Calu3 (cell line): ENCODE measurements at regions not wholly inside any gene's neighbourhood (a gene's known extent, or its start where the extent isn't known, plus 50 kb on each side); places are given as distances from the start of the nearest gene placed in this dataset.
"Not testable (repeated sequence)": the region's sequence is repeated elsewhere in the genome, so short reads cannot be mapped to it uniquely, and the experiment has no call there.

ENCODE experiments used
- BruUV-seq: library from RNA; stranded (reverse); fragments of 400-500 nt; replicated peaks from 2 replicates; lab custom pipeline; 2021; lab: Mats Ljungman, UMichigan
- CTCF ChIA-PET: fragments of 300-600 bp; sonication (Branson Sonifier 250); formaldehyde crosslinking; loops from one replicate; lab custom pipeline; 2022; ENCODE audit warnings: antibody characterized with exemption; lab: Charles Lee
- DNase-seq: peaks from one replicate; pipeline ENCODE4 v3.0.0; 2022
- H3K27ac Mint-ChIP-seq: one replicate; pipeline ENCODE4 v1.8.0; 2022; ENCODE audit warnings: mixed read lengths; ENCODE audit not compliant: unreplicated experiment
- H3K27me3 Mint-ChIP-seq: one replicate; pipeline ENCODE4 v1.8.0; 2022; ENCODE audit warnings: mixed read lengths; ENCODE audit not compliant: unreplicated experiment
- H3K36me3 Mint-ChIP-seq: one replicate; pipeline ENCODE4 v1.8.0; 2022; ENCODE audit warnings: mild to moderate bottlenecking, moderate library complexity, mixed read lengths; ENCODE audit not compliant: insufficient read depth, unreplicated experiment
- H3K4me1 Mint-ChIP-seq: one replicate; pipeline ENCODE4 v1.8.0; 2022; ENCODE audit warnings: mild to moderate bottlenecking, low read depth, mixed read lengths; ENCODE audit not compliant: unreplicated experiment
- H3K4me3 Mint-ChIP-seq: one replicate; pipeline ENCODE4 v1.8.0; 2022; ENCODE audit warnings: mild to moderate bottlenecking, low read depth, moderate library complexity, mixed read lengths; ENCODE audit not compliant: unreplicated experiment
- H3K9me3 Mint-ChIP-seq: one replicate; pipeline ENCODE4 v1.8.0; 2022; ENCODE audit warnings: low read depth, mixed read lengths; ENCODE audit not compliant: unreplicated experiment
- intact Hi-C: fragments of 100-400 bp; cut with micrococcal nuclease; formaldehyde crosslinking; loops from one replicate; pipeline ENCODE4 v1.10.0; 2022; ENCODE audit not compliant: unreplicated experiment

- BruUV-seq, intact Hi-C loops, H3K9me3 Mint-ChIP-seq, DNase-seq, H3K4me1 Mint-ChIP-seq, CTCF ChIA-PET, H3K27me3 Mint-ChIP-seq, H3K36me3 Mint-ChIP-seq, H3K27ac Mint-ChIP-seq, H3K4me3 Mint-ChIP-seq: not testable (repeated sequence)
Measured at GRCh38 chr1:120621278-120621677, 102.5 kb upstream of the NBPF26 start.

GRCh38 chr1:120623539-120623938 is 100.2 kb upstream of the NBPF26 start:
- H3K4me3 Mint-ChIP-seq, H3K4me1 Mint-ChIP-seq, intact Hi-C loops, H3K27me3 Mint-ChIP-seq, CTCF ChIA-PET, BruUV-seq, DNase-seq, H3K27ac Mint-ChIP-seq, H3K36me3 Mint-ChIP-seq, H3K9me3 Mint-ChIP-seq: not testable (repeated sequence)

- DNase-seq, H3K9me3 Mint-ChIP-seq, H3K4me1 Mint-ChIP-seq, H3K4me3 Mint-ChIP-seq, intact Hi-C loops, H3K36me3 Mint-ChIP-seq, H3K27ac Mint-ChIP-seq, CTCF ChIA-PET, BruUV-seq, H3K27me3 Mint-ChIP-seq: not testable (repeated sequence)
Measured at GRCh38 chr1:120624565-120625064, 99.1 kb upstream of the NBPF26 start.

GRCh38 chr1:120629832-120630455 is 93.8 kb upstream of the NBPF26 start:
- H3K4me3 Mint-ChIP-seq, CTCF ChIA-PET, H3K36me3 Mint-ChIP-seq, H3K27me3 Mint-ChIP-seq, BruUV-seq, intact Hi-C loops, H3K9me3 Mint-ChIP-seq, H3K27ac Mint-ChIP-seq, DNase-seq, H3K4me1 Mint-ChIP-seq: not testable (repeated sequence)

GRCh38 chr1:120634816-120635806 is 88.6 kb upstream of the NBPF26 start:
- DNase-seq, intact Hi-C loops, H3K27ac Mint-ChIP-seq, BruUV-seq, H3K36me3 Mint-ChIP-seq, H3K4me1 Mint-ChIP-seq, H3K4me3 Mint-ChIP-seq, CTCF ChIA-PET, H3K27me3 Mint-ChIP-seq, H3K9me3 Mint-ChIP-seq: not testable (repeated sequence)

- not testable (repeated sequence) for BruUV-seq
Measured at GRCh38 chr1:120640261-120641013, 83.3 kb upstream of the NBPF26 start.

GRCh38 chr1:120641014-120641302 is 82.8 kb upstream of the NBPF26 start:
- CTCF ChIA-PET, BruUV-seq, H3K4me1 Mint-ChIP-seq, H3K36me3 Mint-ChIP-seq, H3K27ac Mint-ChIP-seq, H3K9me3 Mint-ChIP-seq, intact Hi-C loops, H3K27me3 Mint-ChIP-seq, H3K4me3 Mint-ChIP-seq, DNase-seq: not testable (repeated sequence)

More at GRCh38 chr1:120640261-120641013, 83.3 kb upstream of the NBPF26 start:
- H3K27ac Mint-ChIP-seq, CTCF ChIA-PET, H3K27me3 Mint-ChIP-seq, DNase-seq, H3K4me1 Mint-ChIP-seq, H3K4me3 Mint-ChIP-seq, intact Hi-C loops, H3K36me3 Mint-ChIP-seq, H3K9me3 Mint-ChIP-seq: not testable (repeated sequence)

GRCh38 chr1:120647182-120647581 is 76.6 kb upstream of the NBPF26 start:
- H3K4me3 Mint-ChIP-seq, H3K4me1 Mint-ChIP-seq, BruUV-seq, H3K36me3 Mint-ChIP-seq, H3K27me3 Mint-ChIP-seq, H3K27ac Mint-ChIP-seq, CTCF ChIA-PET, DNase-seq, H3K9me3 Mint-ChIP-seq, intact Hi-C loops: not testable (repeated sequence)

GRCh38 chr1:120648915-120649623 is 74.7 kb upstream of the NBPF26 start:
- H3K36me3 Mint-ChIP-seq, CTCF ChIA-PET: not testable (repeated sequence)

More at GRCh38 chr1:120648915-120649623, 74.7 kb upstream of the NBPF26 start:
- H3K27ac Mint-ChIP-seq, intact Hi-C loops, H3K4me1 Mint-ChIP-seq, H3K4me3 Mint-ChIP-seq, DNase-seq, BruUV-seq, H3K27me3 Mint-ChIP-seq, H3K9me3 Mint-ChIP-seq: not testable (repeated sequence)
